Fibroblast of the aortic adventitia (primary cell): ENCODE measurements at regions not wholly inside any gene's neighbourhood (a gene's known extent, or its start where the extent isn't known, plus 50 kb on each side); places are given as distances from the start of the nearest gene placed in this dataset.

Experiments
- DNase-seq: peaks from one replicate; pipeline ENCODE4 v3.0.0-alpha.2; 2010; ENCODE audit warnings: low read depth
- H3K4me3 ChIP-seq: 2 replicates; pipeline ENCODE4 v1.5.1; 2011; ENCODE audit warnings: low read depth, mild to moderate bottlenecking, control low read depth, low read length, moderate library complexity
- CTCF ChIP-seq: IDR thresholded peaks from 2 replicates; pipeline ENCODE4 v1.5.1; 2011; ENCODE audit warnings: mild to moderate bottlenecking, low read length, control low read depth, inconsistent platforms; ENCODE audit not compliant: insufficient read depth

GRCh38 chr7:131029002-131029401, 295.0 kb upstream of the KLF14 start:
- H3K4me3 ChIP-seq: no peak overlapping the region
- no peak for TF ChIP-seq CTCF
- no peak for DNase-seq

GRCh38 chr7:131031099-131031868, 296.4 kb upstream of the MKLN1 start:
- TF ChIP-seq CTCF: no peak

GRCh38 chr7:131032786-131033185, 294.9 kb upstream of the MKLN1 start:
- TF ChIP-seq CTCF: no peak
- no peak for DNase-seq
- no peak overlapping the region for H3K4me3 ChIP-seq

More at GRCh38 chr7:131031099-131031868, 296.4 kb upstream of the MKLN1 start:
- no peak overlapping the region for H3K4me3 ChIP-seq
- no peak for DNase-seq

- DNase-seq: peak; percentile 46
- no peak overlapping the region for H3K4me3 ChIP-seq
- no peak for TF ChIP-seq CTCF
Measured at GRCh38 chr7:131034166-131034881, 293.4 kb upstream of the MKLN1 start.

GRCh38 chr7:131035088-131035770, 292.4 kb upstream of the MKLN1 start:
- no peak overlapping the region for H3K4me3 ChIP-seq
- TF ChIP-seq CTCF: no peak
- DNase-seq: no peak

- TF ChIP-seq CTCF: no peak
- no peak for DNase-seq
- no peak overlapping the region for H3K4me3 ChIP-seq
Measured at GRCh38 chr7:131038153-131038552, 289.5 kb upstream of the MKLN1 start.
